Activated CD8-positive, alpha-beta T cell treated with anti-CD3 and anti-CD28 coated beads for 36 hours (primary cell): ENCODE measurements at regions not wholly inside any gene's neighbourhood (a gene's known extent, or its start where the extent isn't known, plus 50 kb on each side); places are given as distances from the start of the nearest gene placed in this dataset.
A peak's percentile ranks its signal among the peaks of the same experiment; 100 is the strongest.

Experiments
- ATAC-seq: fragments of 200-7000 bp; cut with Tn5 transposase; one replicate; pipeline ENCODE4 v1.10.0; 2021; ENCODE audit warnings: mild to moderate bottlenecking, moderate library complexity
- CTCF ChIA-PET: fragments of 350-600 bp; sonication (Branson Sonifier 250); formaldehyde crosslinking; loops from one replicate; lab custom pipeline; 2021; ENCODE audit warnings: antibody characterized with exemption; lab: Charles Lee
- POLR2A ChIA-PET: fragments of 350-600 bp; sonication (Branson Sonifier 250); formaldehyde crosslinking; loops from one replicate; lab custom pipeline; 2021; ENCODE audit warnings: antibody characterized with exemption; lab: Charles Lee
- DNase-seq: peaks from one replicate; pipeline ENCODE4 v3.0.0-alpha.2; 2020
- H3K27ac Mint-ChIP-seq: one replicate; pipeline ENCODE4 v1.8.0; 2021; ENCODE audit warnings: mild to moderate bottlenecking, mixed read lengths
- H3K27me3 Mint-ChIP-seq: one replicate; pipeline ENCODE4 v1.8.0; 2021; ENCODE audit warnings: mixed read lengths
- H3K36me3 Mint-ChIP-seq: one replicate; pipeline ENCODE4 v1.8.0; 2021; ENCODE audit warnings: low read depth, mixed read lengths
- H3K4me1 Mint-ChIP-seq: one replicate; pipeline ENCODE4 v1.8.0; 2021; ENCODE audit warnings: low read depth, mixed read lengths
- H3K4me3 Mint-ChIP-seq: one replicate; pipeline ENCODE4 v1.8.0; 2021; ENCODE audit warnings: mild to moderate bottlenecking, moderate library complexity, mixed read lengths
- H3K9me3 Mint-ChIP-seq: one replicate; pipeline ENCODE4 v1.8.0; 2021; ENCODE audit warnings: mixed read lengths
- intact Hi-C: fragments of 100-400 bp; cut with micrococcal nuclease; formaldehyde crosslinking; loops from one replicate; pipeline ENCODE4 v1.10.0; 2022
- TF ChIP-seq, protein P1 (sequence below): fragments of 200-600 bp; IDR thresholded peaks from one replicate; pipeline ENCODE4 v1.8.0; 2022; ENCODE audit warnings: antibody characterized with exemption, mild to moderate bottlenecking

DNA sequence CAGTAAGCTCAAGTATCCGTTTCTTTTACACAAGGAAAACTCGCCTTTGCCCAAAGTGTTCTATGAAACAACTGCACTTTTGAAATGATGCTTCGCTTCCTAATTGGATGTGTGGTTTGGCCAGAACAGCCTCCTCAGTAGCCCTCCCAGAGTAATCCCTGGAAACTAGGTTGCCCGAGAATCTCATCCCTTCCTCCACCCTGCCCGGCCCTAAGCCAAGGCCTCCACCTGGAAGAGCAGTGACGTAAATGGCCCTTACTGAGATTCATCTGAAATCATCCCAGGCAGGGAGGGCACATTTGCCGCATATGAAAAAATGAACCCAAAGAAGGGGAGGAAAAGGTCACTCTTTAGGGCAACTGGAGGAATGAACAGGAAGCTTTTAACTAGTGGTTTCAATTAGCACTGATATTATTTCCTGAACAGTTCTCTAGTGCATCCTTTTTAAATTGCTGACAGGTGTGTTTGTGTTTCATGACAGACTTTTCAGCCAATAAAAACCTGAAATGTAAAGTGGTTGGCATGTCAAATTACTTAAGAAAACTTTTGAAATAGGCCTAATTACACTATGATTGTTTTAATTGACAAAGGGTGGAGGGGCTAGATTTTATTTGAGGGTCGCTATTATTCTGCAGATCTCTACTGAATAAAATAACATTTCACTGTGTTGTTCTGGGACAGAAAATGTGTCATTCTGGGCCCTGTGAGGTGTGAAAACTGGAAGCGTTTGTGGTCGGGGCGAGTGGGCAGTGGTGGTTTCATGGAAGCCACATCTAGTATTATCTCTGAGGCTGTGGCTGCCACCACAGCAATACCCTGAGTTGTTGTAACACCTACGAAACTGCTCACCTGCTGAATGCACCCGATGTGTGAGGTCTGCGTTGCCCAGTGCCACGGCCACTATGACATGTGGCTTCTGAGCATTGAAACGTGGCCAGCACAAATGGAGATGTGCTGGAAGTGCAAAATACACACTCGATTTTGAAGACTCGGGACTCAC is 112.1 kb downstream of the ZIC5 start:
- ChIA-PET CTCF (no interaction called here), POLR2A (no interaction called here)
- peaks cover 20% of the 10 kb centered on the region for H3K27me3 Mint-ChIP-seq
- no peaks in the 10 kb centered on the region for H3K36me3 Mint-ChIP-seq
- ATAC-seq = peak; percentile 92
- no peak overlapping the region for H3K4me3 Mint-ChIP-seq
- no peaks in the 10 kb centered on the region for H3K9me3 Mint-ChIP-seq
- peak overlapping the region; percentile 26 for H3K27ac Mint-ChIP-seq
- peaks cover 18% of the 10 kb centered on the region for H3K4me1 Mint-ChIP-seq
- intact Hi-C loops = loop anchor here (10.0 kb wide), 1 partner anchor 205 kb away; no protein-coding TSS in a partner anchor
- peak; percentile 91 for DNase-seq
- TF ChIP-seq, protein P1, sequence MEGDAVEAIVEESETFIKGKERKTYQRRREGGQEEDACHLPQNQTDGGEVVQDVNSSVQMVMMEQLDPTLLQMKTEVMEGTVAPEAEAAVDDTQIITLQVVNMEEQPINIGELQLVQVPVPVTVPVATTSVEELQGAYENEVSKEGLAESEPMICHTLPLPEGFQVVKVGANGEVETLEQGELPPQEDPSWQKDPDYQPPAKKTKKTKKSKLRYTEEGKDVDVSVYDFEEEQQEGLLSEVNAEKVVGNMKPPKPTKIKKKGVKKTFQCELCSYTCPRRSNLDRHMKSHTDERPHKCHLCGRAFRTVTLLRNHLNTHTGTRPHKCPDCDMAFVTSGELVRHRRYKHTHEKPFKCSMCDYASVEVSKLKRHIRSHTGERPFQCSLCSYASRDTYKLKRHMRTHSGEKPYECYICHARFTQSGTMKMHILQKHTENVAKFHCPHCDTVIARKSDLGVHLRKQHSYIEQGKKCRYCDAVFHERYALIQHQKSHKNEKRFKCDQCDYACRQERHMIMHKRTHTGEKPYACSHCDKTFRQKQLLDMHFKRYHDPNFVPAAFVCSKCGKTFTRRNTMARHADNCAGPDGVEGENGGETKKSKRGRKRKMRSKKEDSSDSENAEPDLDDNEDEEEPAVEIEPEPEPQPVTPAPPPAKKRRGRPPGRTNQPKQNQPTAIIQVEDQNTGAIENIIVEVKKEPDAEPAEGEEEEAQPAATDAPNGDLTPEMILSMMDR = no peak

DNA sequence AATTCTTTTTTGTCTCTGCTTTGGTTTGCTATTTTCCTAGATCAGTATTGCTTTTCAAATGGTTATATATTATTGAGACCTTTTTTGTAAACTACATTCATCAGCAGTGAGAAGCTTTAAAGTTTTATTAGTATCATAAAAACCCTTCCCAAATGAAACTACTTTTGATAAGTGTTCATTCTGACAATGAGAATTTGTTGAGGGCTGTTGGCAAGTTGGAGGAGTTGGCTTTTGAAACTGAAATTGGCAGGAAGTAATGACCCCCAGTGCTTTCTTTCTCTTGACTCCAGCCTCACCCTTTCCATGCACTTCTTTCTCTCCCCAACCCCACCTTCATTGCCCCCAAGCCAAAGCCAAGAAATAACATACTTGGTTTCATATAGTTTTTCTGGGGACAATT is 113.8 kb downstream of the ZIC5 start:
- ATAC-seq (no peak), DNase-seq (no peak)
- ChIA-PET POLR2A (interaction anchor here (1.2 kb wide), 1 partner anchor 817 kb away, joined by 3 read pairs; the partner anchor contains the start of gene TMTC4), CTCF (interaction anchor here (1.1 to 1.2 kb wide), 2 partner anchors 37 to 715 kb away, joined by 3 read pairs; no protein-coding TSS in a partner anchor)
- Mint-ChIP-seq H3K27me3 (peaks cover 16% of the 10 kb centered on the region), H3K9me3 (no peaks in the 10 kb centered on the region), H3K4me1 (peaks cover 18% of the 10 kb centered on the region), H3K27ac (no peak overlapping the region), H3K36me3 (peaks cover 1% of the 10 kb centered on the region), H3K4me3 (no peak overlapping the region)
- intact Hi-C loops = loop anchor here (10.0 kb wide), 1 partner anchor 203 kb away; no protein-coding TSS in a partner anchor
- TF ChIP-seq, protein P1 = no peak

DNA sequence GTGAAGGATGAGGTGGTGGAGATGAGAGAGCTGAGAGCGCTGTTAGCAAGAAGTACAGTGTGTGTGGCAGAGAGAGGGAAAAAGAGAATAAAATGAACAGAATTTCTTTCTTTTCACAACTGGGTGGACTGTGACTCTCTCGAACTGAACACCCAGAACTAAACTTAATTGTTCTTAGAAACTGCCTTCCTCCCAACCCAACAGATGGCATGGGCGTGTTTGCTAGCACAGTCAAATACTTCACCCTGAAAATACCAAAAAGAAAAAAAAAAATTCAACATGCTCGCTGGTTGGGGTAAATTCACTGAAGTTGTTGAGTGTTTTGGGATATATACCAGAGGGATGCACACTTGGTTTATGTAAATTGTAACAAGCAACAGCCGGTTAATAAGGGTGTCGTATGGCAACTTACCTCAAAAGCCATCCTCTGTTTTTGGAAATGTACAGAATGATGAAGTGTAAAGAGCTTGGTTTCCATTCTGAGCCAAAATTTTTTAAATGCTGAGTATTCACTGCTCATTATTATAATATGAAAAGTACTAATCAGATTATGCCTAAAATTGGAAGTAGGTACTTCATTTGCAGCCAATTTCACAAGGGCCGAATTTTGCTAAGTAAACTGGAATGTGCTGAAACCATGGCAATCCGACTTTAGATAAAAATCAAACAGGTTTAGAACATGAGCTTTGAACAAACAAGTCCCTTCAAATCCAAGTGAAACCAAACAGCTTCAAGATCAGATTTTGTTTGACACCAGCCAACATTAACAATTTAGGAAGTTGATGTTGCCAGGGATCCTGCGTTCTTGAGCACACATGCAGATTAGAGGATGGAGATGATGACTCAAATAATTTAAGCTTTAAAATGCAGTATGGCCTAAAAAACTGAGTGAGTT is 115.8 kb downstream of the ZIC5 start:
- intact Hi-C loops = loop anchor here (10.0 kb wide), 1 partner anchor 201 kb away; no protein-coding TSS in a partner anchor
- CTCF ChIA-PET = interaction anchor here (0.6 to 1.3 kb wide), 5 partner anchors 9 to 199 kb away, joined by 3 to 6 read pairs (median 3); no protein-coding TSS in a partner anchor

DNA sequence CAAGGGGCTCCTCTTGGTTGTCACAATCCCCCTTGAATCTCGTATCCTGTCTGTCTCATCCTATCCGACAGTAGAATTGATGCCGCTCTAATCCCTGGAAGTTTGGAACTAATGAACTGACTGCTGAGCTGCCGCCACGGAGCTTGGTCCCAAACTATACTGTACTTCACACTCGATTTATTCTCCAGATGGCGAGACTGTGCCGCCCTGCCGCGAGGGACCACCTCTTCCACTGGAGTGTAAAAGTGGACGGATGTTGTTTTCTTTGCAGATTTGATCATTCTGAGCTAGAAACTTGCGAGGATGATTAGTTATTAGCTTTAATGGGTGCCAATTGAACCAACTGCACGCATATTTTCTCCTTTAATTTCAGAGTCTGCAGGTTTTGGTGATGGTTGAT is 117.2 kb downstream of the ZIC5 start:
- TF ChIP-seq, protein P1 = no peak
- DNase-seq (no peak), ATAC-seq (no peak)
- Mint-ChIP-seq H3K27ac (no peak overlapping the region), H3K4me3 (no peak overlapping the region), H3K36me3 (peaks cover 1% of the 10 kb centered on the region), H3K27me3 (peaks cover 9% of the 10 kb centered on the region), H3K4me1 (peaks cover 7% of the 10 kb centered on the region), H3K9me3 (no peaks in the 10 kb centered on the region)
- ChIA-PET POLR2A (no interaction called here), CTCF (no interaction called here)
- intact Hi-C loops = loop anchor here (10.0 kb wide), 1 partner anchor 200 kb away; no protein-coding TSS in a partner anchor

More for the DNA sequence above, 115.8 kb downstream of the ZIC5 start:
- DNase-seq (no peak), ATAC-seq (no peak)
- Mint-ChIP-seq H3K27me3 (peaks cover 10% of the 10 kb centered on the region), H3K36me3 (peaks cover 1% of the 10 kb centered on the region), H3K9me3 (no peaks in the 10 kb centered on the region), H3K27ac (no peak overlapping the region), H3K4me1 (peaks cover 14% of the 10 kb centered on the region), H3K4me3 (no peak overlapping the region)
- POLR2A ChIA-PET = no interaction called here
- TF ChIP-seq, protein P1 = no peak
